ENCODE measurements at regions not wholly inside any gene's neighbourhood (a gene's known extent, or its start where the extent isn't known, plus 50 kb on each side); places are given as distances from the start of the nearest gene placed in this dataset.
"Not testable (repeated sequence)": the region's sequence is repeated elsewhere in the genome, so short reads cannot be mapped to it uniquely, and the experiment has no call there.

- H3K27ac ChIP-seq = no peak overlapping the region
- TF ChIP-seq, protein P1, sequence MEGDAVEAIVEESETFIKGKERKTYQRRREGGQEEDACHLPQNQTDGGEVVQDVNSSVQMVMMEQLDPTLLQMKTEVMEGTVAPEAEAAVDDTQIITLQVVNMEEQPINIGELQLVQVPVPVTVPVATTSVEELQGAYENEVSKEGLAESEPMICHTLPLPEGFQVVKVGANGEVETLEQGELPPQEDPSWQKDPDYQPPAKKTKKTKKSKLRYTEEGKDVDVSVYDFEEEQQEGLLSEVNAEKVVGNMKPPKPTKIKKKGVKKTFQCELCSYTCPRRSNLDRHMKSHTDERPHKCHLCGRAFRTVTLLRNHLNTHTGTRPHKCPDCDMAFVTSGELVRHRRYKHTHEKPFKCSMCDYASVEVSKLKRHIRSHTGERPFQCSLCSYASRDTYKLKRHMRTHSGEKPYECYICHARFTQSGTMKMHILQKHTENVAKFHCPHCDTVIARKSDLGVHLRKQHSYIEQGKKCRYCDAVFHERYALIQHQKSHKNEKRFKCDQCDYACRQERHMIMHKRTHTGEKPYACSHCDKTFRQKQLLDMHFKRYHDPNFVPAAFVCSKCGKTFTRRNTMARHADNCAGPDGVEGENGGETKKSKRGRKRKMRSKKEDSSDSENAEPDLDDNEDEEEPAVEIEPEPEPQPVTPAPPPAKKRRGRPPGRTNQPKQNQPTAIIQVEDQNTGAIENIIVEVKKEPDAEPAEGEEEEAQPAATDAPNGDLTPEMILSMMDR (conservative IDR thresholded peaks at IDR 0.05) = no peak
Observed at GRCh38 chr1:80341021-80341420, 1334.5 kb upstream of the ADGRL4 start.

- H3K27ac ChIP-seq = no peak overlapping the region
Observed at GRCh38 chr1:80318108-80318507, 1311.6 kb upstream of the ADGRL4 start.

GRCh38 chr1:80310703-80311245 lies 1304.2 kb upstream of the ADGRL4 start:
- TF ChIP-seq, protein P1 (conservative IDR thresholded peaks at IDR 0.05) = no peak
- no peak overlapping the region for H3K27ac ChIP-seq

More at GRCh38 chr1:80318108-80318507, 1311.6 kb upstream of the ADGRL4 start:
- TF ChIP-seq, protein P1 (conservative IDR thresholded peaks at IDR 0.05) = no peak

GRCh38 chr1:80305466-80305865 lies 1298.9 kb upstream of the ADGRL4 start:
- H3K27ac ChIP-seq = no peak overlapping the region
- TF ChIP-seq, protein P1 (conservative IDR thresholded peaks at IDR 0.05) = no peak

- TF ChIP-seq, protein P1 (conservative IDR thresholded peaks at IDR 0.05) = no peak
- H3K27ac ChIP-seq = no peak overlapping the region
Observed at GRCh38 chr1:80293818-80294217, 1287.3 kb upstream of the ADGRL4 start.

- H3K27ac ChIP-seq = not testable (repeated sequence)
Observed at GRCh38 chr1:80288750-80289149, 1282.2 kb upstream of the ADGRL4 start.

- no peak overlapping the region for H3K27ac ChIP-seq
- TF ChIP-seq, protein P1 (conservative IDR thresholded peaks at IDR 0.05) = no peak
Observed at GRCh38 chr1:80282536-80282935, 1276.0 kb upstream of the ADGRL4 start.

DNA sequence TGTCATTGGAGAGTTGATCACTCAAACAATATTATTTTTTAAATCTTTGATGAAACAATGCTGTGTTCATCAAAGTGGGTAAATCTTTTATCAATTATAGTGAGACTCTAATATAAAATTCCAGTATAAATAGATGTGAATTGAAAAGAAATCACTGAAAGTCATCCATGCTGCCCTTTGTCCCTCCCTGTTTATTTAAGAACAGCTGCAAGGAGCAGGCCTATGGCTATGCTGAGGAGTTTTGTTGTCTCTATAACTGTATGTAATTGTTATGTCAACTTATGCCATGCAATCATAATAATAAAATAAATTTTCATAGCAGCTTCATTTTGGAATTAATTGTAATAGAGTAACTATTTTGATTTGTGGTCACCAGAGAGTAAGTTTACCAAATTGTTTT lies 1272.4 kb upstream of the ADGRL4 start:
- TF ChIP-seq, protein P1 (conservative IDR thresholded peaks at IDR 0.05) = no peak

More for the DNA sequence above, 1272.4 kb upstream of the ADGRL4 start:
- H3K27ac ChIP-seq = no peak overlapping the region
